Mammary epithelial cell (primary cell): ENCODE measurements at regions not wholly inside any gene's neighbourhood (a gene's known extent, or its start where the extent isn't known, plus 50 kb on each side); places are given as distances from the start of the nearest gene placed in this dataset.

Experiments used
- EZH2 ChIP-seq: IDR thresholded peaks from 2 replicates; pipeline ENCODE4 v1.6.1; 2012; ENCODE audit warnings: low read length, inconsistent platforms, borderline replicate concordance
- TF ChIP-seq, protein P1 (sequence below), 2 donors: IDR thresholded peaks in 1 of 2; conservative IDR thresholded peaks in 1 of 2; 2 replicates each; pipeline ENCODE4 v1.5.1; 2011 to 2012; ENCODE audit warnings: inconsistent platforms in 2 of 2, low read length in 2 of 2, mild to moderate bottlenecking in 2 of 2, control low read depth in 1 of 2, low read depth in 1 of 2; ENCODE audit not compliant: insufficient read depth in 1 of 2; ENCODE audit errors: extremely low read depth in 1 of 2

DNA sequence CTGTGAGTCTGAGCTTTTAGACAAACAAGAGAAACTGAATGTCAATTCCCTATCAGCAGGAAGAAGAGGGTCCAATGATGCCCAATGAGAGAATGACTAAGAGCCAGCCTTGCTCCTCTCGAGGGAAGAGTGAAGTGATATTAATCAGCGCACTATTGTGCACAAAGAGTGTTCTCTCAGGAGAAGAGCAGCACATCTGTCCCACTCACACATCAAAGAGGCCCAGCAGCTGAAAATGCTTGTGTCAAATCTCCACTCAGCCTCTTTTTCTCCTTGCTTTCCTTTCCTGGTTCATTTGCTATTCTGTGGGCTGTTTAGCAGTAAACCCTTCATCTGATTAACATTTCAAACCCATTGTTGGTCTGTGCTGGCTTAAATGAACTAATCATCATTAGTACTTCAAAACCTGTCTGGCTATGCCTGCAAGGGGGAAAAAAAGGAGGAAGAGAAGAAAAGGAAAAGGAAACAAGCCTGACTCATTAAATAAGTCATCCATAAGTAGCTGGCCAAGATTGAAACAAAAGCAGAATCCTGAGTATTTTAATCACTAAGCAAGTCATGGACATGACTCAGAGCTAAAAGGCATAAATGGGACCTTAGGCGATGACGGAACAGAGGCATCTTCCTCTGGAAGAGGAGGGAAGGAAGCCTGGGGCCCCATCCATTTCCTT lies 912.7 kb downstream of the TUSC7 start:
- TF ChIP-seq, protein P1, sequence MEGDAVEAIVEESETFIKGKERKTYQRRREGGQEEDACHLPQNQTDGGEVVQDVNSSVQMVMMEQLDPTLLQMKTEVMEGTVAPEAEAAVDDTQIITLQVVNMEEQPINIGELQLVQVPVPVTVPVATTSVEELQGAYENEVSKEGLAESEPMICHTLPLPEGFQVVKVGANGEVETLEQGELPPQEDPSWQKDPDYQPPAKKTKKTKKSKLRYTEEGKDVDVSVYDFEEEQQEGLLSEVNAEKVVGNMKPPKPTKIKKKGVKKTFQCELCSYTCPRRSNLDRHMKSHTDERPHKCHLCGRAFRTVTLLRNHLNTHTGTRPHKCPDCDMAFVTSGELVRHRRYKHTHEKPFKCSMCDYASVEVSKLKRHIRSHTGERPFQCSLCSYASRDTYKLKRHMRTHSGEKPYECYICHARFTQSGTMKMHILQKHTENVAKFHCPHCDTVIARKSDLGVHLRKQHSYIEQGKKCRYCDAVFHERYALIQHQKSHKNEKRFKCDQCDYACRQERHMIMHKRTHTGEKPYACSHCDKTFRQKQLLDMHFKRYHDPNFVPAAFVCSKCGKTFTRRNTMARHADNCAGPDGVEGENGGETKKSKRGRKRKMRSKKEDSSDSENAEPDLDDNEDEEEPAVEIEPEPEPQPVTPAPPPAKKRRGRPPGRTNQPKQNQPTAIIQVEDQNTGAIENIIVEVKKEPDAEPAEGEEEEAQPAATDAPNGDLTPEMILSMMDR (conservative IDR thresholded peaks at IDR 0.05 in 1 of 2, IDR thresholded peaks at IDR 0.05 in 1 of 2; ENCODE audit: extremely low read depth in 1 of 2, insufficient read depth in 1 of 2, low read depth in 1 of 2, low read length in 2 of 2) = no peak
- TF ChIP-seq EZH2 = no peak
